ENCODE measurements at regions not wholly inside any gene's neighbourhood (a gene's known extent, or its start where the extent isn't known, plus 50 kb on each side); places are given as distances from the start of the nearest gene placed in this dataset.
"Not testable (repeated sequence)": the region's sequence is repeated elsewhere in the genome, so short reads cannot be mapped to it uniquely, and the experiment has no call there.

DNA sequence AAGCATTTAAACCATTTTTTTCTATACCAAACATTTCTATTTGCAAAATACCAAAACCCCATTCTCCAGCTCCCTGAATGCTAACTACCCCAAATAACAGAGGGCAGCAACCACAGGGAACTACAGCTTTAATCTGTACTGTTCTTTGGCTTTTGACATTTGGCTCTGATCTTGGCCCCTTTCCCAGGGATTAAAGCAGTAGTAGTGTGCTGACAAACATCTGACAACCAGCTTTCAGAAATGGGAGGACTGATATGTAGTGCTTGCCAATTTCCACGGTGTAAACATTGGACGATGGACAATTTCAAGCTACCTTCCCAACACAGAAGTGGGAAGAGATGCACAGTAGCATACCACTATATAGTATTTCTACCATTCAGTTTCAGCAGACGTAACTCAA is 88.4 kb upstream of the TEAD1 start:
- DNase-seq (ENCODE audit: insufficient read length) (no peak), FAIRE-seq (no peak)
- TF ChIP-seq POLR2AphosphoS5 (IDR thresholded peaks at IDR 0.05; ENCODE audit: low read depth, low read length) (no peak), POLR2A (IDR thresholded peaks at IDR 0.05; ENCODE audit: low read depth, low read length) (no peak), TAF1 (IDR thresholded peaks at IDR 0.05; ENCODE audit: borderline replicate concordance, low read depth, low read length) (no peak)

DNA sequence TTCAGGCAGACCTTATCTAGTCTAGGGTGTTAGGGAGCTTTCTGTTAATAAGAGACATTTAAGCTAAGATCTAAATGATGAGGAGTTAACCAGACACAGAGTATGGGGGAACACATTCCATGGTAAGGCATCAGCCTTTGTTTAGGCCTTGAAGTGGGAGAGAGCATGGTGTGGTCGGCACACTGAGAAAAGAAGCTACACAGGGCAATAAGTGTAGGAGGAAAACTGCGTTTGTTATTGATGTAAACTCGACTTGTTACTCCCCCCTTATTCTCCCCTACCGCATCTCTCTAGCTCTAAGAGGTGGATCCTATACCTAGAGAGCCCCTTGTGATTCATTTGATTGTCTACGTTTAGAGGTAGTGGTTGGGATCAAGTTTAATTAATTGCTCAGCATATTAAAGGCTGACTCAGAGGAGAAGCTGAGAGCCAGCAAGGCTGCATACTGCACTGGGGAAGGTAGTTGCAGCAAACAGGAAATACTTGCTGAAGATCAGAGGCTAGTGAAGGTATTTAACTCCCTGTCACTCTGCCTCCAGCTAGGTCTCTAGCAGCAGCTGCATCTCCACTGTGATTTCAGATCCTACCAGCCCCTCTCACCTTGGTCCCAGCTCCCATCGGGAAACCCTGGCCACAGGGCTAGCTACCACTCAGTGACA is 86.8 kb upstream of the TEAD1 start:
- TF ChIP-seq POLR2AphosphoS5 (IDR thresholded peaks at IDR 0.05; ENCODE audit: low read depth, low read length) (no peak), POLR2A (IDR thresholded peaks at IDR 0.05; ENCODE audit: low read depth, low read length) (no peak), TAF1 (IDR thresholded peaks at IDR 0.05; ENCODE audit: borderline replicate concordance, low read depth, low read length) (no peak)
- DNase-seq (ENCODE audit: insufficient read length) (no peak), FAIRE-seq (peak; percentile 46)

DNA sequence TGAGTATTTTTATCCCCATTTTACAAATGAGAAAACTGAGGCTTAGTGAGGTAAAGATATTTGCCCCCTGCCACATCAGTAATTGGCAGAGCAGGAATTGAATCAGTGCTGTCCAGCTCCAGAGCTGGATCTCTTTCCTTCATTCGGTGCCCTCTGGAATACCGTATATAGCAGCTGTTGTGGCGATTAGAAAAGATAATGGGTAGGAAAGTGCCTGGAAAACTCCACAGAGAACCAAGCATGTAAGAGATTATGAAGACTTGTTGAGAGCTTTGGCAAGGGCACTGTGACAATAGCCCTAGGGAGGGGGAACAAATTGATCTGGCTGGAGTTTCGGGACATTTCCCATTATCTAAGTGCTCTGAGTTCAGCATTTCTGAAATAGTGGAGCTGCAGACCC is 82.5 kb upstream of the TEAD1 start:
- TF ChIP-seq POLR2A (IDR thresholded peaks at IDR 0.05; ENCODE audit: low read depth, low read length) = no peak
- no peak for TF ChIP-seq POLR2AphosphoS5 (IDR thresholded peaks at IDR 0.05; ENCODE audit: low read depth, low read length)
- TF ChIP-seq TAF1 (IDR thresholded peaks at IDR 0.05; ENCODE audit: borderline replicate concordance, low read depth, low read length) = no peak
- no peak for DNase-seq (ENCODE audit: insufficient read length)
- FAIRE-seq = no peak

DNA sequence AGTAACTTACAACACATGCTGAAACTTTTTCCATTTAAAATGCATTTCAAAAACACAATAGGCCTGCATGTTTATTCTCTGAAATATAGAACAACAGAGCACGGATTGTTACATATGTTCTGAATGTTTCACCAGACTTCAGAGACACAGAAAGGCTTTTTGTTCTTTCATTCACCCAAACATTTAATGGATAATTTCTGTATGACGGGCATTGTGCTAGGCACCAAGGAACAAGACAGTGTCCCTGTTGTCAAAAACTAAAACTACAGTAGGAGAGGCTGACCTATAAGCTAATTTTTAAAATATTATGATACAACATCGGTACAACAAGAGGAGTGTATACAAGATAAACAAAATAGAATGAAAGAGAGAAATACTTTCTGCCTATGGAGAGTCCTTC is 81.9 kb upstream of the TEAD1 start:
- TF ChIP-seq POLR2A (IDR thresholded peaks at IDR 0.05; ENCODE audit: low read depth, low read length) (no peak), TAF1 (IDR thresholded peaks at IDR 0.05; ENCODE audit: borderline replicate concordance, low read depth, low read length) (no peak), POLR2AphosphoS5 (IDR thresholded peaks at IDR 0.05; ENCODE audit: low read depth, low read length) (no peak)
- DNase-seq (ENCODE audit: insufficient read length) = no peak
- no peak for FAIRE-seq

DNA sequence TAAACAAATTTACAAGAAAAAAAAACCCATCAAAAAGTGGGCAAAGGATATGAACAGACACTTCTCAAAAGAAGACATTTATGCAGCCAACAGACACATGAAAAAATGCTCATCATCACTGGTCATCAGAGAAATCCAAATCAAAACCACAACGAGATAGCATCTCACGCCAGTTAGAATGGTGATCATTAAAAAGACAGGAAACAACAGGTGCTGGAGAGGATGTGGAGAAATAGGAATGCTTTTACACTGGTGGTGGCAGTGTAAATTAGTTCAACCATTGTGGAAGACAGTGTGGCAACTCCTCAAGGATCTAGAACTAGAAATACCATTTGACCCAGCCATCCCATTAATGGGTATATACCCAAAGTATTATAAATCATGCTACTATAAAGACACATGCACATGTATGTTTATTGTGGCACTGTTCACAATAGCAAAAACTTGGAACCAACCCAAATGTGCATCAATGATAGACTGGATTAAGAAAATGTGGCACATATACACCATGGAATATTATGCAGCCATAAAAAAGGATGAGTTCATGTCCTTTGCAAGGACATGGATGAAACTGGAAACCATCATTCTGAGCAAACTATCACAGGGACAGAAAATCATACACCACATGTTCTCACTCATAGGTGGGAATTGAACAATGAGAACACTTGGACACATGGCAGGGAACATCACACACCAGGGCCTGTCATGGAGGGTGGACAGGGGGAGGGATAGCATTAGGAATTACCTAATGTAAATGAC is 79.0 kb upstream of the TEAD1 start:
- not testable (repeated sequence) for FAIRE-seq

DNA sequence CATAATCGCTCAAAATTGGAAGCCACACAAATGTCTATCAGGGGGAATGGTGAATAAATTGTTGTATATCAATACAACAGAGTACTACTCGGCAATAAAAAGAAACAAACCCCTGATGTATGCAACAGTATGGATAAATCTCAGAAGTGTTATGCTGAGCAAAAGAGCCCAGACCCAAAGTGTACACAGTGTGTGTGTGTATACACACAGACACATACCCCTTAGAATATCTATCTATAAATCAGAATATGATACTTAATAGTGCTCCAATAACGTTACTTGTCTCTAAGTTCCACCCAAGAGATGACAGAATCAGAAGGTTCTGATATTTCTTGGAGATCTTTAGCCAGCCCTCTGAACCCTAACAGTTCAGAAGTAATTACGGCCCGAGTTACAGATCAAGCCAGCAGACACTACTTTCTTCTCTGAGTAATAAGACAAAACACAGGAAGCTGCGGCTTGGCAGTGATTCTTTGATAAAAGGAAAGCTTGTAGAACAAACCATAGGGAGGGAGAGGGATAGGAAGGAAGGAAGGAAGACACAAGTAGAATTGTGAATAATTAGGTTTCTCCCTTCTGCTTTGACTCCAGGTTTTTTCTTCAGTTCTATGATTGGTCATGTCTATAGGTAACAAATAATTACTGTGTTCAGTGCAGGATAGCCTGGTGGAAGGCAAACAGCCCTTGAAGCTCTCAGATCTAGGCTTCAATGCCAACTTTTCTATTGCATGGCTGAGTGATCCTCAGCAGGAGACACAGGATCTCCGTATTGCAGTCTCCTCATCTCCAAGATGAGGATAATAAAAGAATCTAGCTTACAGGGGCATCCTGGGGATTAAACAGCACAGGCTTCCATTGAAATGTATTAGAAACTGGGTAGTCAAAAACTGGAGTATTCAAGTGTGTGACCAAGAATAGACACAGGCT is 75.6 kb upstream of the TEAD1 start:
- TF ChIP-seq TAF1 (IDR thresholded peaks at IDR 0.05; ENCODE audit: borderline replicate concordance, low read depth, low read length) (no peak), POLR2AphosphoS5 (IDR thresholded peaks at IDR 0.05; ENCODE audit: low read depth, low read length) (no peak), POLR2A (IDR thresholded peaks at IDR 0.05; ENCODE audit: low read depth, low read length) (no peak)
- FAIRE-seq (no peak), DNase-seq (ENCODE audit: insufficient read length) (no peak)

More for the DNA sequence above, 79.0 kb upstream of the TEAD1 start:
- DNase-seq (ENCODE audit: insufficient read length) = not testable (repeated sequence)

DNA sequence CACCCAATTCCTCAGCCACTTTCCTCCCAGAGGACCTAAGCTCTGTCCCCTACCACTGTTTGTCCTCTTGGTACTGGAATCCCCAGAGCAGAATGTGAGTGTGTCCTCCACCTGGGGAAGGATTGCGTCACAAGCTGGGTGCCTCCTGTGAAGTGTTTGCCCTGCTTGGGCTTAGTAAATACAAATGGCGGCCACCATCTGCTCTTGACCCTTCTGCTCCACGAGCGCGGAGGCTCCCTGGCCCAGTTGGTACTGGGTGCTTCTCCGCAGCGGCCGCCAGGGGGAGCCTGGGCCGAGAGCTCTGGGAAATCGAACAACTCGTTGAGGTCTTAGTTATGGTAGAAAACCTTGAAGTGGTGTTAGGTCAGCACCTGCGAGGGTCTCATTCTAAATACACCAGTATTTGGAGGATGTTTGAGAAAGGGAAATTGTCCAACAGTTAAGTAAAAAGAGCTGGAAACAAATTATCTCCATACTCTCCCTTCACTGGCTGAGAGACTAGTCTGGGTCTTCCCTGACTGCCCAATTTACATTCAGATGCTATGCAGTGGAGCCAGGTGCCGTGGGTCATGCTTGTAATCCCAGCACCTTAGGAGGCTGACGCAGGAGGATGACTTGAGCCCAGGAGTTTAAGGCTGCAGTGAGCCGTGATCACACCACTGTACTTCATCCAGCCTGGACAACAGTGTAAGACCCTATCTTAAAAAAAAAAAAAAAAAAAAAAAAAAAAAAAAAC is 74.6 kb upstream of the TEAD1 start:
- FAIRE-seq (peak; percentile 90), DNase-seq (ENCODE audit: insufficient read length) (peak; percentile 20)
- no peak for TF ChIP-seq POLR2AphosphoS5 (IDR thresholded peaks at IDR 0.05; ENCODE audit: low read depth, low read length)
- no peak for TF ChIP-seq TAF1 (IDR thresholded peaks at IDR 0.05; ENCODE audit: borderline replicate concordance, low read depth, low read length)
- no peak for TF ChIP-seq POLR2A (IDR thresholded peaks at IDR 0.05; ENCODE audit: low read depth, low read length)

DNA sequence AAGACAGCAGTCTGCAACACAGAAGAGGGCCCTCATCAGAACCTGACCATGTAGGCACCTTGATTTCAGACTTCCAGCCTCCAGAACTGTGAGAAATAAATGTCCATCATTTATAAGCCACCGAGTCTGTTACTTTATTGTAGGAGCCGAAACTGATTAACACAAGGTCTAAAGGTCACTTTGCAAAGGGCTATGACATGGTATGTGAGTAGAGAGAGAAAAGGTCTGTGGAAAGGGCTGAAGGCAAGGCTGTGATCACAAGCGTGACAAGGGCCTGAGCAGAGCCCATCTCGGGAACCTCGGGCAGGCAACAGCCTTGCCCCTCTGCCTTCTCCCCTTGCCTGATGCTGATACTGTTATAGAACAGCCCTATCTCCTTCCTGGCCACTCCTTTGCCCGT is 73.4 kb upstream of the TEAD1 start:
- DNase-seq (ENCODE audit: insufficient read length) (no peak), FAIRE-seq (no peak)
- TF ChIP-seq TAF1 (IDR thresholded peaks at IDR 0.05; ENCODE audit: borderline replicate concordance, low read depth, low read length) (no peak), POLR2A (IDR thresholded peaks at IDR 0.05; ENCODE audit: low read depth, low read length) (no peak), POLR2AphosphoS5 (IDR thresholded peaks at IDR 0.05; ENCODE audit: low read depth, low read length) (no peak)

DNA sequence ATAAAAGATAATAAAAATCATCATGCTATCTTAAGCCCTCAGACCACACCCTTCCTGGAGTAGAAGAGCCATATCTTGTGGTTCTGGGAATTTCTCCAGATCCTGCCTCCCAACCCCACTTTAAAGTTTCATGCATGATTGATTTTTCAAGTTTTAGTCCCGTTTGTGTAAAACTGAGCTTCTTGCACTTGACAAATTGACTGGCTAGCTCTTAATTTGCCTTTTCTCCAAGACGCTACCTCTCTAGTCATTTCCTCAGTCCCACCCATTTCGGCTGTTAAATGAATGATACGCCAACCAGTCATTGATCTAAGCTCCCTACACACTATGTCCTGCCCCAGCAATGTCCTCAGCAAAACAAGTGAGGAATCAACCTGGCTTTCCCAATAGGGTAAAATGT is 71.8 kb upstream of the TEAD1 start:
- FAIRE-seq (no peak), DNase-seq (ENCODE audit: insufficient read length) (no peak)
- TF ChIP-seq POLR2A (IDR thresholded peaks at IDR 0.05; ENCODE audit: low read depth, low read length) (no peak), TAF1 (IDR thresholded peaks at IDR 0.05; ENCODE audit: borderline replicate concordance, low read depth, low read length) (no peak), POLR2AphosphoS5 (IDR thresholded peaks at IDR 0.05; ENCODE audit: low read depth, low read length) (no peak)

DNA sequence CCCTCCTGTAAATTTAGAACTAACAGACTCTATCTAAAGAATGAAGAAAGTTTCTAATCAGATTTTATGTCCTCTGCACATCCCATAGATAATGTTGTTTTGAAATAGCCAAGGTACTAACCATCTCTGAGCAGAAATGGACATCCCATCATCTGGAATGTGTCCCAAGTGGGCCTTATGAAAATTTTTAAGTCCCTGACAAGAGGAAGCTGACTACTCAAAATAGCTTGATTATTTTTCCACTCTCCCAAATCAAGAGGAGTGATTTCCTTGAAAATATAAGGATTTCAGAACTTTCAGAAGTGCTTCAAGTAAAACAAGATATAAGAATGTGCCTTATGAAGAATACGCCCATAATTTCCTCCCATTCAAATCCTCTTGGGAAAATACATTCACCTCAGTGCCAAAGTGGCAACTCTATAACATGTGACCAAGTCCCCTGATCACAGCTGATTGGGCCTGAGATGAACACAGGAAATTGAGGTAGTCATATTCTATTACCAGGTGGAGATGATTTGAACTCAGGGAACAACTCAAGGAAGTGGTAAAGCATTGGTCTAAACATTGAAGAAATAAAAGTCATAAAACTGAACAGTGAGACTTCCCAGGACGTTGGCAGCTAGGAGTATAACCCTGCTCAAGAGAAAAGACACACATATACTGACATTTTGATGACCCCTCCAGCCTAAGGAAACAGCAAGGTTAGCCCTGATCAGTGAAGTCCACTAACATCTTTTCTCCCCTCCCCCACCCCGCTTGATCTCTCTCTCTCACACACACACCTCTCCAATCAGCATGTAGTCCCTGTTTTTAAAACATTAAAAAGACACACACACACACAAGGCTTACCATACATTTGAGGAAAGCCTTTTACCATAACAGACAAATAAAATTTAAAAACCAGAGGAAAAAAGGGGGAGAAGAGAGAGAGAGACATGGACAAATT is 70.8 kb upstream of the TEAD1 start:
- TF ChIP-seq POLR2A (IDR thresholded peaks at IDR 0.05; ENCODE audit: low read depth, low read length) = no peak
- no peak for TF ChIP-seq TAF1 (IDR thresholded peaks at IDR 0.05; ENCODE audit: borderline replicate concordance, low read depth, low read length)
- TF ChIP-seq POLR2AphosphoS5 (IDR thresholded peaks at IDR 0.05; ENCODE audit: low read depth, low read length) = no peak
- FAIRE-seq = peak; percentile 57
- no peak for DNase-seq (ENCODE audit: insufficient read length)
